HK-2 (cell line): ENCODE measurements at regions not wholly inside any gene's neighbourhood (a gene's known extent, or its start where the extent isn't known, plus 50 kb on each side); places are given as distances from the start of the nearest gene placed in this dataset.
"Not testable (repeated sequence)": the region's sequence is repeated elsewhere in the genome, so short reads cannot be mapped to it uniquely, and the experiment has no call there.

Source experiments
- DNase-seq: peaks from one replicate; pipeline ENCODE4 v3.0.0-alpha.2; 2018; ENCODE audit not compliant: unreplicated experiment

GRCh38 chr4:123638834-123639233, 242.2 kb downstream of the SPRY1 start:
- no peak for DNase-seq

DNA sequence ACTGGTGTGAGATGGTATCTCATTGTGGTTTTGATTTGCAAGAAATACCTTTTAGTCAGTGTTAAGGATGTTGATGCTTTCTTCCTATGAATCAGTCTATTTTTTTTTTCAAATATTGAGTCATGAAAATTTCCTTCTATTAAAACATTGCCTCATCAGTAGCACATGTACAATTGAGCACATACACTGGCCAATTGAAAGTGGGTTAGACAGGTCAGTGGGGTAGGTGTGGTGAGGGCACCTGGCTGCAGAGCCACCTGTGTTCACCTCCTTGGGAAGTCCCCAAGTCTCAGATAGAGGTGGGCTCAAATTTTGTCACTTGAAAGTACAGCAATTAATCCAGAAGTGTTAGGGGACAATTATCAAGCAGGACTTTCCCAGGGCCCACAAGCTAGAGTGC, 243.7 kb downstream of the SPRY1 start:
- DNase-seq = no peak

DNA sequence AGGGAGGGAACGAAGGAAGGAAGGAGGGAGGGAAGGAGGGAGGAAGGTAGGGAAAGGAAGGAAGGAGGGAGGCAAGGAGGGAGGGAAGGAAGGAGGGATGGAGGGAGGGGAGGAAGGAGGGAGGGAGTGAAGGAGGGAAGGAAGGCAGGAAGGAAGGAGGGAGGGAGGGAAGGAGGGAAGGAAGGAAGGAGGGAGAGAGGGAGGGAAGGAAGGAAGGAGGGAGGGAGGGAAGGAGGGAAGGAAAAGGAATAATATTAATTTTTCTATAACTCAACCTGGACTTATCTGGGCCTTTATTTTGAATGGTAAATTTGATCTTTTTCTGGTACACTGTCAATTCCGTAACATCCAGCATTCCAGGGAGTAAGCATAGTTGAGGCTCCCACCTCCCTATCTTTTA, 244.2 kb downstream of the SPRY1 start:
- DNase-seq = no peak

- no peak for DNase-seq
Observed at GRCh38 chr4:123643691-123644090, 247.1 kb downstream of the SPRY1 start.

DNA sequence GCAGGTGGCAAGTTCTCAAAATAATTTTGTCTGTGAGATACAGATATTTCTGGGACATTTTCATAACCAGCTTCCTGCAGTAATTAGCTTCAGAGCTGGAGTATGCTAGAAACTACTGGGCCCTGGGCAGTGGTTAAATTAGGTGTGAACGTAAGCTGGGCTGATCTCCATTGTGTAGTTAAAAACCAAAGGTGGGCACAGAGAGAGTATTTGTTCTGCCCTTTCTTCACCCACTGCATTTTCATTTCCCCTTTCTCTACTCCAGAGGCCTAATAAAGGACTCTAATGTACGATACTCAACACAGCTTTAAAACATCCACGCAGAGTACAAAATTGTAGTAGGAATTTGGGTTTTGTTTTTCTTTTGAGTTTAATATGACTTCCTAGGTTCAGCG, 252.7 kb downstream of the SPRY1 start:
- no peak for DNase-seq

GRCh38 chr4:123649645-123650391, 253.2 kb downstream of the SPRY1 start:
- DNase-seq = no peak

DNA sequence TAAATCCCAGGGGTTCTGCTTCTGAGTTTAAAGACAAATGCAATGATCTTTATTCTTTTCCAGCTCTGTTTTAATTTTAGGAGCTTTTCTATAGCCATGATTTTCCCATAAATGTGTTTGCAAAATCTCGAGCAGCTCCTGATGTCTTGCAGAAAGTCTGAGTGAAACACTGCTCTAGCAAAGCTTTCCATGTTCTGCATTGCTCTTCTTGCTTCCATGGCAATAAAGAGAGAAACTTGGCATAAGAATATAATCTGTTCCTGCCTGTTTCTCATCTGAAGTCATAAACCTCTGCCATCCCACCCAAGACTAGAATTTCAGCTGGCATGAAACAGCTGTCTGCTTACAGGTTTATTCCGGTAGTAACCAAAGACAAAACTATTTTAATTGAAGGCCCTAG, 254.5 kb downstream of the SPRY1 start:
- no peak for DNase-seq

DNA sequence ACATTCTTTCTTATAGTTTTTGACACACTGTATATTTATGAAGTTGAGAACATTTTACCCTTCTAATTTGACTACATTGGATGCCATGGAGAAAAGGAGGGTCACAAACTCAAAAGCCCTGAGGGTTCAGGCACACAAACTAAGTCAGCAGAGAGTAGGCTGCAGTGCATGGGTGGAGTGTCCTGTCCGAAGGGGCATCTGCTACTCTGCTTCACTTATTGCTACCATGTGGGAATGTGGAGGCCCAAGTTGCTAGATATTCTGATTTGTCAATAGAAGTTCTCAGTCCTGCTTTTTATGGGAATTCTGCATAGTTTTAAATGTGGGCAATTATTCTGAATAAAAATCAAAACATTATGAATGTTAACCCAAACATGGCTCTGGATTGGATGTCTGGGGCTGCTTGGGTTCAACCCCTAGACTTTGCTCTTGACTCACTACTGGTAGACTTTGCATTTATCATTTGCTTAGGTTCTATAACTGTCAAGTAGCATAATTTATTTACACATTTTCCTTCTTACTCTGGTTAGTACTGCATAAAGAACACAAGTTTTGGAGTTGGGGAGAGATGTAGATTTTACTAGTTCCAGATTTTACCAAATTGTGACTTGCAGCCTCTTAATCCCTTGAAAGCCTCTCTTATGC, 255.1 kb downstream of the SPRY1 start:
- no peak for DNase-seq

DNA sequence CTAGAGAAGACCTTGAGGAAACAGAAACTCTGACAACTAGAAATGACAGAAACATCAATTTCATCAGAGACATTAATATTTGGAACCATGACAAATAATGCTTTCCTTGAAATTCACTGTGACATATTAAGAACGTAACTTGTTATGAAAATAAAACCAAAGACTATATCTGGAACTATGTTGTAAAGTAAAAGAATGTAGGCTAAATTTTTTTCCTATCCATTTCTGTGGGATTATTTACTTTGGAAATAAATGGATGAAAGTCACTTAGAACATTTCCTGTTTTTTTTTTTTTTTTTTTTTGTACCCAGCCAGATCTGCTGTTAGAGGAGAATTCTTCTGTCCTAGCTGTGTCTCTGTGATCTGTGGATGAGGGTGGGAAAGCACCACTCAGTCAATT, 255.9 kb downstream of the SPRY1 start:
- no peak for DNase-seq

- DNase-seq = no peak
Observed at GRCh38 chr4:123653236-123653635, 256.6 kb downstream of the SPRY1 start.

DNA sequence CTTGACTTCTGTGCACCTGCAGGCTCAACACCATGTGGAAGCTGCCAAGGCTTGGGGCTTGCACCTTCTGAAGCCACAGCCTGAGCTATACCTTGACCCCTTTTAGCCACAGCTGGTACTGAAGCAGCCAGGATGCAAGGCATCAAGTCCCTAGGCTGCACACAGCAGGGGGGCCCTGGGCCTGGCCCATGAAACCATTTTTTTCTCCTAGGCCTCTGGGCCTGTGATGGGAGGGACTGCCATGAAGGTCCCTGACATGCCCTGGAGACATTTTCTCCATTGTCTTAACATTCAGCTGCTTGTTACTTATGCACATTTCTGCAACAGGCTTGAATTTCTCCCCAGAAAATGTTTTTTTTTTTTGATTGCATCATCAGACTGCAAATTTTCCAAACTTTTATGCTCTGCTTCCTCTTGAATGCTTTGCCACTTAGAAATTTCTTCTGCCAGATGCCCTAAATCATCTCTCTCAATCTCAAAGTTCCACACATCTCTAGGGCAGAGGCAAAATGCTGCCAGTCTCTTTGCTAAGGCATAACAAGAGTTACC, 260.2 kb downstream of the SPRY1 start:
- DNase-seq = not testable (repeated sequence)

GRCh38 chr4:123657606-123658005, 261.0 kb downstream of the SPRY1 start:
- DNase-seq = not testable (repeated sequence)

GRCh38 chr4:123659262-123659661, 262.7 kb downstream of the SPRY1 start:
- no peak for DNase-seq

GRCh38 chr4:123659730-123660129, 263.1 kb downstream of the SPRY1 start:
- no peak for DNase-seq

GRCh38 chr4:123661080-123661737, 264.6 kb downstream of the SPRY1 start:
- DNase-seq = no peak

- DNase-seq = no peak
Observed at GRCh38 chr4:123662827-123663226, 266.2 kb downstream of the SPRY1 start.

GRCh38 chr4:123666486-123666885, 269.9 kb downstream of the SPRY1 start:
- DNase-seq = no peak

- no peak for DNase-seq
Observed at GRCh38 chr4:123667496-123667895, 270.9 kb downstream of the SPRY1 start.

GRCh38 chr4:123667991-123668390, 271.4 kb downstream of the SPRY1 start:
- no peak for DNase-seq

GRCh38 chr4:123671636-123672404, 275.2 kb downstream of the SPRY1 start:
- DNase-seq = no peak

- DNase-seq = no peak
Observed at GRCh38 chr4:123672987-123673386, 276.4 kb downstream of the SPRY1 start.

GRCh38 chr4:123673971-123674370, 277.4 kb downstream of the SPRY1 start:
- DNase-seq = peak; percentile 6
